SK-N-SH treated with all-trans-retinoic acid at 6 μM for 48 hours (cell line): ENCODE measurements at regions not wholly inside any gene's neighbourhood (a gene's known extent, or its start where the extent isn't known, plus 50 kb on each side); places are given as distances from the start of the nearest gene placed in this dataset.

Experiments
- ATAC-seq: fragments of 200-7000 bp; cut with Tn5 transposase; 3 replicates; pipeline ENCODE4 v1.9.1; 2020; ENCODE audit warnings: mild to moderate bottlenecking, moderate library complexity
- ARNTL ChIP-seq: fragments of 450-650 bp; formaldehyde crosslinking; IDR thresholded peaks from 2 replicates; pipeline ENCODE4 v1.5.0; 2020; ENCODE audit warnings: low read depth, mild to moderate bottlenecking, moderate library complexity, borderline replicate concordance
- BACH2 ChIP-seq: fragments of 250-450 bp; sonication (Bioruptor Pico); IDR thresholded peaks from 2 replicates; pipeline ENCODE4 v1.9.0; 2021; ENCODE audit warnings: mild to moderate bottlenecking, borderline replicate concordance
- CREB5 ChIP-seq: fragments of 250-450 bp; sonication (Bioruptor Pico); IDR thresholded peaks from 2 replicates; pipeline ENCODE4 v1.5.1; 2020; ENCODE audit warnings: low read depth, mild to moderate bottlenecking, moderate library complexity
- CSDC2 ChIP-seq: fragments of 250-450 bp; sonication (Bioruptor Pico); IDR thresholded peaks from 2 replicates; pipeline ENCODE4 v1.5.0; 2020; ENCODE audit warnings: mild to moderate bottlenecking, moderate library complexity
- CSRNP3 ChIP-seq: fragments of 250-450 bp; sonication (Bioruptor Pico); IDR thresholded peaks from 2 replicates; pipeline ENCODE4 v1.5.1; 2021; ENCODE audit warnings: mild to moderate bottlenecking, moderate library complexity
- ESRRG ChIP-seq: fragments of 250-450 bp; sonication (Bioruptor Pico); IDR thresholded peaks from 2 replicates; pipeline ENCODE4 v1.6.1; 2021; ENCODE audit warnings: mild to moderate bottlenecking
- GLIS3 ChIP-seq: fragments of 250-450 bp; sonication (Bioruptor Pico); IDR thresholded peaks from 2 replicates; pipeline ENCODE4 v1.5.0; 2020; ENCODE audit warnings: mild to moderate bottlenecking, moderate library complexity
- OSR1 ChIP-seq: fragments of 250-450 bp; sonication (Bioruptor Pico); IDR thresholded peaks from 2 replicates; pipeline ENCODE4 v1.8.0; 2022; ENCODE audit warnings: moderate library complexity, mild to moderate bottlenecking, inconsistent platforms
- PATZ1 ChIP-seq: fragments of 250-450 bp; sonication (Bioruptor Pico); IDR thresholded peaks from 2 replicates; pipeline ENCODE4 v1.8.0; 2020; ENCODE audit warnings: mild to moderate bottlenecking, moderate library complexity, borderline replicate concordance
- POU6F1 ChIP-seq: fragments of 250-450 bp; sonication (Bioruptor Pico); IDR thresholded peaks from 2 replicates; pipeline ENCODE4 v1.8.0; 2021; ENCODE audit warnings: low read depth, mild to moderate bottlenecking, moderate library complexity, borderline replicate concordance
- RARB ChIP-seq: fragments of 250-450 bp; sonication (Bioruptor Pico); IDR thresholded peaks from 2 replicates; pipeline ENCODE4 v1.8.0; 2021; ENCODE audit warnings: mild to moderate bottlenecking, moderate library complexity
- SNAI2 ChIP-seq: fragments of 250-450 bp; sonication (Bioruptor Pico); IDR thresholded peaks from 2 replicates; pipeline ENCODE4 v1.5.0; 2020; ENCODE audit warnings: mild to moderate bottlenecking, moderate library complexity
- TCF4 ChIP-seq: fragments of 250-450 bp; sonication (Bioruptor Pico); IDR thresholded peaks from 2 replicates; pipeline ENCODE4 v1.8.0; 2021; ENCODE audit warnings: mild to moderate bottlenecking, moderate library complexity, borderline replicate concordance
- TOX ChIP-seq: fragments of 250-450 bp; sonication (Bioruptor Pico); IDR thresholded peaks from 2 replicates; pipeline ENCODE4 v1.8.0; 2021; ENCODE audit warnings: mild to moderate bottlenecking, moderate library complexity, borderline replicate concordance
- TSHZ2 ChIP-seq: fragments of 250-450 bp; sonication (Bioruptor Pico); IDR thresholded peaks from 2 replicates; pipeline ENCODE4 v1.5.0; 2020; ENCODE audit warnings: mild to moderate bottlenecking, moderate library complexity
- ZC3H10 ChIP-seq: fragments of 250-450 bp; sonication (Bioruptor Pico); IDR thresholded peaks from 2 replicates; pipeline ENCODE4 v1.5.1; 2021; ENCODE audit warnings: mild to moderate bottlenecking, moderate library complexity
- ZFP3 ChIP-seq: fragments of 250-450 bp; sonication (Bioruptor Pico); IDR thresholded peaks from 2 replicates; pipeline ENCODE4 v1.5.0; 2020; ENCODE audit warnings: mild to moderate bottlenecking, moderate library complexity
- ZNF565 ChIP-seq: fragments of 450-650 bp; formaldehyde crosslinking; conservative IDR thresholded peaks from 2 replicates; pipeline ENCODE4 v1.5.0; 2020; ENCODE audit warnings: low read depth, mild to moderate bottlenecking, moderate library complexity
- ZNF70 ChIP-seq: fragments of 450-650 bp; formaldehyde crosslinking; IDR thresholded peaks from 2 replicates; pipeline ENCODE4 v1.5.0; 2020; ENCODE audit warnings: mild to moderate bottlenecking, moderate library complexity
- ZNF8 ChIP-seq: fragments of 450-650 bp; formaldehyde crosslinking; IDR thresholded peaks from 2 replicates; pipeline ENCODE4 v1.5.0; 2020; ENCODE audit warnings: mild to moderate bottlenecking, moderate library complexity

GRCh38 chr2:53342248-53342647 is 425.4 kb upstream of the CHAC2 start (continued):
- TF ChIP-seq ZC3H10 (CRISPR knock-in tag): no peak
- TF ChIP-seq TSHZ2: no peak
- TF ChIP-seq POU6F1 (CRISPR knock-in tag): no peak
- TF ChIP-seq, all 23 proteins: peak for 0

GRCh38 chr2:53334610-53335009 is 433.0 kb upstream of the CHAC2 start:
- ATAC-seq: no peak
- TF ChIP-seq TCF4 (no peak), PATZ1 (CRISPR knock-in tag) (no peak), TOX (CRISPR knock-in tag) (no peak), POU6F1 (CRISPR knock-in tag) (no peak), ZNF70 (CRISPR knock-in tag) (no peak), RARB (CRISPR knock-in tag) (no peak), SNAI2 (CRISPR knock-in tag) (no peak), ARNTL (CRISPR knock-in tag) (no peak), ZNF565 (CRISPR knock-in tag) (no peak), CSRNP3 (CRISPR knock-in tag) (no peak), CREB5 (CRISPR knock-in tag) (no peak), CSDC2 (CRISPR knock-in tag) (no peak), ESRRG (no peak), GLIS3 (CRISPR knock-in tag) (no peak), ZNF8 (CRISPR knock-in tag) (no peak), BACH2 (CRISPR knock-in tag) (no peak), OSR1 (no peak), TSHZ2 (no peak), ZFP3 (CRISPR knock-in tag) (no peak)
